ENCODE measurements at regions not wholly inside any gene's neighbourhood (a gene's known extent, or its start where the extent isn't known, plus 50 kb on each side); places are given as distances from the start of the nearest gene placed in this dataset.

- no peaks in the 10 kb centered on the region for H3K36me3 ChIP-seq (replicated peaks)
- H3K27ac ChIP-seq, result no peak overlapping the region
- no peak for DNase-seq
- TF ChIP-seq CTCF (IDR thresholded peaks at IDR 0.05; ENCODE audit: low read depth, low read length, missing control alignments), result no peak
- no peak overlapping the region for H3K4me3 ChIP-seq (ENCODE audit: low read depth, low read length)
- no peaks in the 10 kb centered on the region for H3K27me3 ChIP-seq (replicated peaks)
- in situ Hi-C loops (cut with HindIII; ENCODE audit: low pct_ligation_motif_present, low sequenced_read_pairs), result no loop called here
Observed at GRCh38 chr13:27713767-27714166, 78.5 kb upstream of the GSX1 start.

GRCh38 chr13:27721681-27722080, 70.6 kb upstream of the GSX1 start:
- in situ Hi-C loops (cut with HindIII; ENCODE audit: low pct_ligation_motif_present, low sequenced_read_pairs), result no loop called here
- H3K4me3 ChIP-seq (ENCODE audit: low read depth, low read length), result no peak overlapping the region
- TF ChIP-seq CTCF (IDR thresholded peaks at IDR 0.05; ENCODE audit: low read depth, low read length, missing control alignments), result no peak

GRCh38 chr13:27728271-27728670, 64.0 kb upstream of the GSX1 start:
- H3K27me3 ChIP-seq (replicated peaks), result no peaks in the 10 kb centered on the region
- no peaks in the 10 kb centered on the region for H3K36me3 ChIP-seq (replicated peaks)
- no peak for DNase-seq
- in situ Hi-C loops (cut with HindIII; ENCODE audit: low pct_ligation_motif_present, low sequenced_read_pairs), result no loop called here
- H3K4me3 ChIP-seq (ENCODE audit: low read depth, low read length), result no peak overlapping the region
- H3K27ac ChIP-seq, result no peak overlapping the region
- TF ChIP-seq CTCF (IDR thresholded peaks at IDR 0.05; ENCODE audit: low read depth, low read length, missing control alignments), result peak; percentile 15

More at GRCh38 chr13:27721681-27722080, 70.6 kb upstream of the GSX1 start:
- DNase-seq, result no peak
- no peaks in the 10 kb centered on the region for H3K36me3 ChIP-seq (replicated peaks)
- no peaks in the 10 kb centered on the region for H3K27me3 ChIP-seq (replicated peaks)
- H3K27ac ChIP-seq, result no peak overlapping the region

- no peaks in the 10 kb centered on the region for H3K27me3 ChIP-seq (replicated peaks)
- in situ Hi-C loops (cut with HindIII; ENCODE audit: low pct_ligation_motif_present, low sequenced_read_pairs), result no loop called here
- no peak for DNase-seq
- no peak for TF ChIP-seq CTCF (IDR thresholded peaks at IDR 0.05; ENCODE audit: low read depth, low read length, missing control alignments)
- H3K27ac ChIP-seq, result no peak overlapping the region
- H3K36me3 ChIP-seq (replicated peaks), result no peaks in the 10 kb centered on the region
- H3K4me3 ChIP-seq (ENCODE audit: low read depth, low read length), result no peak overlapping the region
Observed at GRCh38 chr13:27730191-27730590, 62.1 kb upstream of the GSX1 start.
